HepG2 (cell line): ENCODE measurements at regions not wholly inside any gene's neighbourhood (a gene's known extent, or its start where the extent isn't known, plus 50 kb on each side); places are given as distances from the start of the nearest gene placed in this dataset.

Experiments used
- CEBPZ ChIP-seq: IDR thresholded peaks from 2 replicates; pipeline ENCODE4 v1.6.1; 2012; ENCODE audit warnings: low read length, improper control_type of control experiment
- CTCF ChIP-seq: sonication (generic); formaldehyde crosslinking; IDR thresholded peaks from 2 replicates; pipeline ENCODE4 v1.5.0; 2020; ENCODE audit warnings: mild to moderate bottlenecking, missing genetic modification reagents, moderate library complexity
- FOXJ3 ChIP-seq: sonication (generic); formaldehyde crosslinking; IDR thresholded peaks from 2 replicates; pipeline ENCODE4 v1.4.0; 2020; ENCODE audit warnings: missing genetic modification reagents, mild to moderate bottlenecking, borderline replicate concordance
- HNRNPH1 ChIP-seq: fragments of 200-400 bp; formaldehyde crosslinking; optimal IDR thresholded peaks from 2 replicates; pipeline ENCODE3; 2017; ENCODE audit warnings: mild to moderate bottlenecking, low read depth, low read length
- KAT2B ChIP-seq: fragments of 150-350 bp; IDR thresholded peaks from 2 replicates; pipeline ENCODE4 v1.6.1; 2014; ENCODE audit warnings: low read depth, low read length, borderline replicate concordance
- KDM5A ChIP-seq: fragments of 200-600 bp; sonication (generic); IDR thresholded peaks from 2 replicates; pipeline ENCODE4 v1.7.0; 2018; ENCODE audit warnings: antibody characterized with exemption, mild to moderate bottlenecking, low read length, borderline replicate concordance
- MAX ChIP-seq: IDR thresholded peaks from 2 replicates; pipeline ENCODE4 v1.6.1; 2012; ENCODE audit warnings: inconsistent platforms
- PAWR ChIP-seq: sonication (generic); formaldehyde crosslinking; IDR thresholded peaks from 2 replicates; pipeline ENCODE4 v1.4.0; 2020; ENCODE audit warnings: missing genetic modification reagents, mild to moderate bottlenecking, borderline replicate concordance
- SIN3B ChIP-seq: fragments of 150-350 bp; IDR thresholded peaks from 2 replicates; pipeline ENCODE4 v1.6.1; 2014; ENCODE audit warnings: low read length
- TAF1 ChIP-seq: sonication (generic); formaldehyde crosslinking; IDR thresholded peaks from 2 replicates; pipeline ENCODE4 v1.4.0; 2020; ENCODE audit warnings: missing genetic modification reagents
- ZNF232 ChIP-seq: sonication (generic); formaldehyde crosslinking; IDR thresholded peaks from 2 replicates; pipeline ENCODE4 v1.4.0; 2020; ENCODE audit warnings: missing genetic modification reagents, borderline replicate concordance
- ZNF24 ChIP-seq: fragments of 450-650 bp; IDR thresholded peaks from 2 replicates; pipeline ENCODE4 v1.6.1; 2017; ENCODE audit warnings: antibody characterized with exemption, mild to moderate bottlenecking
- ZNF329 ChIP-seq: sonication (generic); formaldehyde crosslinking; IDR thresholded peaks from 2 replicates; pipeline ENCODE4 v1.9.0; 2021; ENCODE audit warnings: low read depth, mild to moderate bottlenecking, missing genetic modification reagents

GRCh38 chr5:179438461-179438860, 93.2 kb upstream of the ADAMTS2 start:
- TF ChIP-seq FOXJ3 = no peak
- no peak for TF ChIP-seq CEBPZ
- TF ChIP-seq PAWR = no peak
- TF ChIP-seq ZNF24 = no peak
- TF ChIP-seq CTCF (CRISPR knock-in tag) = no peak
- TF ChIP-seq ZNF329 (CRISPR knock-in tag) = no peak
- TF ChIP-seq MAX = no peak
- no peak for TF ChIP-seq SIN3B
- TF ChIP-seq HNRNPH1 = no peak
- TF ChIP-seq ZNF232 = no peak
- no peak for TF ChIP-seq KDM5A
- TF ChIP-seq KAT2B = no peak
- TF ChIP-seq TAF1 (CRISPR knock-in tag) = no peak
